SW480 (cell line): ENCODE measurements at regions not wholly inside any gene's neighbourhood (a gene's known extent, or its start where the extent isn't known, plus 50 kb on each side); places are given as distances from the start of the nearest gene placed in this dataset.

ENCODE experiments used
- DNase-seq: peaks from one replicate; pipeline ENCODE4 v3.0.0-alpha.2; 2016; ENCODE audit warnings: low spot score

- no peak for DNase-seq
Measured at GRCh38 chr12:77629141-77629540, 201.6 kb upstream of the NAV3 start.

DNA sequence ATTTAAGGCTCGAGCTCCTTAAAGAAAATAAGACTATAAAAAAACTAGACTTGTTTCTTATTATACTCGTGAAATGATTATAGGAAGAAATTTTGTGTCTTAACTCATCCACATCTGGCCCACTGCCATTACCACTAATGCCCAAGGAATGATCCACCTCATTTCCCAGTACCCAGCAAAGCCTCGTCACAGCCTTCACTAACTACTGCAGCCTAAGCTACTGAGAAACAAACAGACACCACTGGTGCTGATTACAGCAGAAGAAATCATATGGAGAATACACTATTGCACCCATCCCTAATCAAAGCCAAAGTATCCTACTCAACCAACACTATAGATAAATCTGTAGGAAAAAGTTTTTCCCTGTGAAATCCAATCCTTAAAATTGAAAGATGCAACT is 205.3 kb upstream of the NAV3 start:
- no peak for DNase-seq

- no peak for DNase-seq
Measured at GRCh38 chr12:77619425-77619824, 211.3 kb upstream of the NAV3 start.

- no peak for DNase-seq
Measured at GRCh38 chr12:77617818-77618217, 212.9 kb upstream of the NAV3 start.

DNA sequence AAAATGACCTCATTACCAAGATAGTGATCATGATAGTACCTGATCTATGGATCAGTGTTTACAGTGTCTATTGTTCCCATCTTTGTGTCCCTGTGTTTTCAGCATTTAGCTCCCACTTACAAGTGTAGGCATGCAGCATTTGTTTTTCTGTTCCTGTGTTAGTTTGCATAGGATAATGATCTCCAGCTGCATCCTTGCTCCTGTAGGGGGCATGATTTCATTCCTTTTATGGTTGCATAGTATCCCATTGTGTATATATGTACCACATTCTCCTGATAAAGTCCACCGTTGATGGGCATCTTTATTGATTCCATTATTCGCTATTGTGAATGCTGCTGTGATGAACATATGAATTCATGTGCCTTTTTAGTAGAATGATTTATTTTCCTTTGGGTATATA is 215.4 kb upstream of the NAV3 start:
- no peak for DNase-seq

- no peak for DNase-seq
Measured at GRCh38 chr12:77613411-77613810, 217.3 kb upstream of the NAV3 start.

DNA sequence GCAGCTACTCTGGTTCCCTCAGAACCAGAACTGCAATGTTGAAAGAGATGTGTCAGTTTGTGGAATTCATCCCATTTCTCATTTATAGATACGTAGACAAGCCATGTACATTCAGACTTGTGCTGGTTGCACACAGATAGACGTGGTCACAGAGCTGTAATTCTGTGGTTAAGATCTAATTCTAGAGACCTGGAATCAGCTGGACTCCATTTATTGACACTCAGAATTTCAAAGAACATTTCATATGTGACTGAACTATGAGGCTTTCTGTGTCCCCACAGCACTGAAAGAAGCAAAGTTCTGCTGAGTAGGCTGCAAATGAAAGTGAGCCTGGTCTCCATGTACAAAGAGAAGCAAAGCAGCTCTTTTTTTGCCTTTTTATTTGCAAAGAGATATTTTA is 220.2 kb upstream of the NAV3 start:
- no peak for DNase-seq

DNA sequence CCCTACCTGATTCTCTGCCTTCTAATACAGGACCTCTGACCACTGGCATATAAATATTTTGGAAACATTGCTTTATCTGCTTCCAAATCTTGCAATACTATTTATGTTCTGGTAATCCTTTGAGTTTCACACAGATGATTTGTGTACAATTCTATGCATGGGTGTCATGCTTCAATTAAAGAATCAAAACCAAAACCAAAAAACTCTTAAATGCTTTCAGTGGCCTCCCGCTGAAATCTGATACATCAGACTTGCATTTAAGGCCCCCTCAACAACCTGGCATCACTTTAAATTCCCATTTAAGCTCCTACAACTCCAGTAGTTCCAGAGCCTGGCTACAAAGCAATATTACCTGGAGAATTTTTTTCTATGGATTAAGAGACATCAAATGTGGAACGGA is 221.7 kb upstream of the NAV3 start:
- no peak for DNase-seq

DNA sequence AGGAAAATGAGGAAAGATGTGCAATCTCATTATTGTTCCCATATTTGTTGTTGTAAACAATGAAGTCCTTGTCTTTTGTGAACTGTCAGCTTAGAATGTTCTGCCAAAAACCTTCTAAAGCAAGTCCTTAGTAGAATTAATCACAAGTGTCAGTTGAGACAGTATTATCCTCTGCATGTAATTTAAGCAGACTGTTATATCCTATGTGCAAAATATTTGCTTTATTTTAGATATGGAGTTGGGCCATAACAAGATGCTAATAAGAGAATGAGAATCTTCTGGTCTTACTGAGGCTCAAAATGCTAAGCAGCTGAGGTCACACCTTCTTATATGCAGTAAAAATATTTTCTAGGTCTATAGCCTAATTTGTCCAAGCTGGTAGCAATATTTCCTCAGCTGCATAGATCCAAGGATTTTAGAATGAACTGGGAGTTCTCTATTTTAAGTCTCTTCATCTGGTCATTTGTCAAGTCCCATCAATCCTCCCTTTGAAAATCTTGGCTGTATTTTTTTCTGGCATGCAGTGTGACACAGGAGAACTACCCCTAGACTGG is 222.3 kb upstream of the NAV3 start:
- no peak for DNase-seq

GRCh38 chr12:77606348-77606747 is 224.3 kb upstream of the NAV3 start:
- no peak for DNase-seq

DNA sequence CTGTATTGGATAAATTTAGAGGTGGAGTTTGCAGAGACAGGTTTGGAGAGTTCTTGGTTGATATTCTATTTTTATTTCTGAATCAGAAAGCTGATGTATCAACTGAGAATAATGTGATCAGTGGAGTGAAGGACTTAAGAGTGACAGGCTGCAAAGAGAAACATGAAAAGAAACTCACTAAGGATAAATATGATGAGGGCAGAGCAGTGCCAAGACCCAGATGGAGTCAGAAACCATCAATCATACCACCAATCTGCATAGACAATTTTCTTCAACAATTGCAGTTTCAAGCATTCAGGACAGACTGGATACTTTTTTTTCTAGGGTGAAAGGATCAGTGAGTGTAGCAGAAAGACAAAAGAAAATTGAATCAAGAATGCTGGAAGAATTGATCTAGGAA is 226.7 kb upstream of the NAV3 start:
- no peak for DNase-seq

DNA sequence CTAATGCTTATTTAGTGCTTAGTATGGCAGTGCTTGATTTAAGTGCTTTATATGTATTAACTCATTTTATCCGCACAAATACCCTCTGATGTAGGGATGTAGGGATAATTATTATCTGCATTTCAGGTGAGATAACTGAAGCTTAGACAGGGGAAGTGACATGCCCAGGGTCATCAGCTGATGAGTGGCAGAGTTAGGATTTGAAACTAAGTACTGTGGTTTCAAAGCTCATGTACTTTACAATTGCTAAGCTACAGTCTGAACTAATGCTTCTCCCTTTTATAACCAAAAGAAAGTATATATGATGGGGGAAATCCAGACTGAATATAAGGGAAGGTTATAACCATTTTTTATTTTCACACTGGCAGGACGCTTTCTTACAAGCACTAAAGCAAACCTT is 229.6 kb upstream of the NAV3 start:
- DNase-seq: no peak

DNA sequence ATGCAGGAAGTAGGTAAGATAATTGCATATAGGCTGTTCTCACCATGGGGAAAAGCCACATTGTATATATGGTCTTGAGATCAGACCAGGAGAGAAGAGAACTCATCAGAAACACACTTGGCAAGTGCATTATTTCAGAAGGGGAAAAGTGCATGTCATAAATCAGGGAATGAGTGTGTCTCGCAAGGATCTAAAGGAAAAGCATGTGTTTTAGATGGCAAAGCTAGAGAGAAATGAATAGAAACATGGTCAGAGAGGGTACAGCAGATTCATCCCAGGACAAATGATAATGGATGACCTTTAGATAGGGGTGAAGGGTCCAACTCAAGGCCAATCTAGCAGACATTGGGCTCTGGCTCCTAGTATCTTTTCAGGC is 230.2 kb upstream of the NAV3 start:
- no peak for DNase-seq

DNA sequence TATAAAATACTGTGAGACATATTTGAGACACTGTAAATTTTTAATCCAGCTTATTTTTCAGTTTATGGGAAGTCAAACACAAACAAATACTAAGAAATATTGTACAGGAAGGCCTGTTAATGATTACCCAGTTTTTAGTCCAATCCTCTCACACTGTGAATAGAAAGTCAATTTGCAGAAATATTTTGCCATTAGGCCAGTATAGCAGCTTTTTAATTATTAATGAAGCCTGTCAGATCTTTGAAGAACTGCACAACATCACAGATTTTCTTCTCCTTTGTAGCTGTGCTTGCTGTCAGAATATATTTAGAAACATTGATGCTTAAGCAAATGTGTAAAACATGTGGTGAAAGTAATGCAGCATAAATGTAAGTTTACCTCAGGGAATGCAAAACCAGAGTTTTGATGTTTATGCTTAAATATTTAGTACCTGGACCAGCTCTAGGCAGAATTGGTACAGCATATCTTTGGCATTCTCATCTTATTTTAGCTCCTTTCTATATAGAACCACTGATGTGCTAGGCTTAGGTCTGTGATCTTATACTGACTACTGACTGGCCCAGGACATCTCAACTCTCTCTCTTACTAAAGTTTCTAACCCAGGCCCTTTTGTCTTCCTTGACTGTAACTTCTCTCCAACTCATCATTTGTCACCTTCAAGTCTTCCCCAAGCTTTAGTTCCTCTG is 230.8 kb upstream of the NAV3 start:
- no peak for DNase-seq

GRCh38 chr12:77594366-77594765 is 236.3 kb upstream of the NAV3 start:
- DNase-seq: no peak

- DNase-seq: no peak
Measured at GRCh38 chr12:77592836-77593235, 237.9 kb upstream of the NAV3 start.

DNA sequence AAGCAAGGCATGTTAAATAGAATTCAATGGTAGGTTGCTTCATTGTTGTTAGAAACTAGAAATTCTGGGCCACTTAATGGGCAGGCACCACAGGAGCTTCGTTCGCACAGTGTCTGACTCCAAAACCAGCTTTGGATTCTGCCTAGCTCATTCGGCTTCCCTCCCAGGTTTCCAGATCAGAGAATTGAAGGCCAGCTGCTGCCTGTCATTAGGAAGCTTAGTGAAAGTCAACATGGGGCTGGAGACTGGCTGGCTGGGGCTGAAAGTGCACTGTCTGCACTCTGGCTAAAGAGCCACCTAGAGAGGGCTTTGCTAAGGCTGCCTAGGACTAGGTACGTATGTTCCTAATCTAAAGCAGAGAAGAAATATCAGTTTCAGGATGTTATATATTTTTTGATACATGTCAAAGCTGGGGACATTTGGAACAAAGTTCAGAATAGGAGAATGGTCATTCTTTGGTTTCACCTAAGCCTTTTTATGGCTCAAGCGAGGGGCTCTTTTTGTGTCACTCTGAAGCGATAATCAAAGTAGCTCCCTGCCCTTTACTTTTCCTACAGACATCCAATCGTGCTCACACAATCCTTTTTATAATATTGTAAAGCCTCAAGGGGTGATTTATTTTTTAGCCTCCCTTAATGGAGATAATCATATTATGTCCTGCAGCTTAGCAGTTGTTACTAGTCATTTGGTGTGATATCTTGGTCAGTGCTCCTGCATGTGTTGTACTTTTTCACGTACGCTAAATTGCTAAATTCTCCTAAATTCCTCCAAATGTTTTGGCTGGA is 238.5 kb upstream of the NAV3 start:
- DNase-seq: no peak

- no peak for DNase-seq
Measured at GRCh38 chr12:77590306-77590705, 240.4 kb upstream of the NAV3 start.

DNA sequence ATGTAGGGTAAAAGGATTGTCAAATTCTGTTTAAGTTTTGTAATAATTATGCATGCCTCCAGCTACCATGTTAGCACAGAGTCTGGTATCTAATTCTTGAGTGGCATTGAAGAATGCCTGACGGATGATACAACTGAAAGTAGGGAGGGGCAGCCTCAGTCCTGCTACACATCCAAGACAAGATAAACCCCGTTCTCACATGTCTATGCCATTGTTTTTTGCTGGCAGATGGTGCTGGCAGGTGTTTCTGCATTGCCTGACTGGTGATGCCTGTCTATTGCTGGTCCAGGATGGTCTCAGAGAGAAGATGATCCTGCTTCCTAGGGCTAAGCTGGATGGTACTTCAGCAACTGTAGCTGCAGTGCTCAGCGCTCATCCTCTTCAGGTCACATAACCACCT is 245.8 kb upstream of the NAV3 start:
- no peak for DNase-seq

DNA sequence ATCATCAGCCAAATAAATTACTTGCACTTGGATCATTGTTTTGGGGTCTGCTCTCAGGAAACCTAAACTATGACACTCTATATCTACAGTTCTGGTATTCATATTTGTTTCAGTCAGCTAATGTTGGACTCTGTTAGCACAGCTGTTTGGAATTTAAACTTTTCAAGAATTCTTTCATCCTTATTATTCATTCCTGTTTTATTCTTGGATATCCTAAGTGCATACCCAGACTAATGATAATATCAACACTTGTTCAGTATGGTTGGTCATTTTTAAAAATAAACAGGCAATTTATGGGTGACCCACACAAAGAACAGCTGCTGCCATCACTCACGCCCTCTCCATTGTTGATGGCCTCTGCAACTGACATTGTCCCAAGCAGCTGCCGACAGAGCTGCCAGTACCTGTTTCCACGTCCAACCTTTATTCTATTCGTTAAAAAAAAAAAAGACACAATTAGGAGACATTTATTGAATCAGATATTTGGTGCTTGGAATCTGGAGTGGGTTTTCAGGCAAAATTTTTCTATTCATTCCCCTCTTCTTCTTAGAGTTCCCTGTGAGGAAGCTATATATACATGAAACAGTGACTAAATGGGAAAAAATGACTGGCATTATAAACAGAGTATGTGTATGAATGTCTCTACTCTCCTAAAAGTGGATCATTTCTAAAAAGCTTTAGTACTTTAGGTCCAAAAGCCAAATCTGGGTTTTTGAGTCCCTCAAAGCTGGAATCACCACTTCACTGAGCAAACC is 252.1 kb upstream of the NAV3 start:
- DNase-seq: no peak

- no peak for DNase-seq
Measured at GRCh38 chr12:77577791-77578190, 252.9 kb upstream of the NAV3 start.

- no peak for DNase-seq
Measured at GRCh38 chr12:77575376-77575919, 255.2 kb upstream of the NAV3 start.

DNA sequence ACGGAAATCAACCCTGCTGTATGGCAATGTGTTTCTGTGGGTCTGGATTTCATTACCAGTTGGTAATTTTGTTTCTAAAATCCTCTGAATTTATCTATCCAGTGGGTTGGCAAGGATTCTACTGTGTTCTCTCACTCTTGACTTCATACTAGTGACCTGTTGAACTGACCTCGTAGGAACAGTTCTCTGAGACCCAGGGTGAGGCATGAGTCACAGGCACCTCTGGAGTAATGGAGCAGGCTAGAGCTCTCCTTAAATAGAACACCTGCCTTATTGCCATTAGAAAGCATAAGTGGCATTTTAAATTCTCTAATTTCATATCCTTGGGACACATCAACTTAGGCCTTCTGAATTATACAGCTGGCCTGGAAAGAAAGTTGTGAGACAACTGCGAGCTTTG is 258.3 kb upstream of the NAV3 start:
- DNase-seq: no peak
